K562 (cell line): ENCODE measurements at regions not wholly inside any gene's neighbourhood (a gene's known extent, or its start where the extent isn't known, plus 50 kb on each side); places are given as distances from the start of the nearest gene placed in this dataset.

Experiments
- ATAC-seq: fragments of 200-7000 bp; cut with Tn5 transposase; 3 replicates; pipeline ENCODE4 v1.9.1; 2020; ENCODE audit warnings: moderate library complexity
- BruUV-seq: library from RNA; stranded (reverse); fragments of 400-500 nt; replicated peaks from 2 replicates; lab custom pipeline; 2021; lab: Mats Ljungman, UMichigan
- CTCF ChIA-PET: fragments of 300-600 bp; formaldehyde crosslinking; extraction: SDS; loops from one replicate; lab custom pipeline; 2021; ENCODE audit warnings: low intra/inter-chr PET ratio; lab: Yijun Ruan, JAX
- POLR2A ChIA-PET: fragments of 300-600, 350-650 bp; sonication (Branson Sonifier 250); formaldehyde crosslinking; extraction: SDS; loops from one replicate; lab custom pipeline; 2021; ENCODE audit warnings: antibody characterized with exemption, inconsistent platforms; lab: Yijun Ruan, JAX
- DNase-seq, 4 experiments: peaks; one replicate each; pipeline versions ENCODE4 v3.0.0 to v3.0.0-alpha.2; 2011 to 2018; ENCODE audit warnings: low spot score in 3 of 4, mixed read lengths in 3 of 4; ENCODE audit errors: extremely low read depth in 1 of 4
- FAIRE-seq: peaks from 2 replicates; lab custom pipeline; 2011; peaks lifted over from hg19 to GRCh38; lab: Jason Lieb, UNC
- H2AFZ ChIP-seq: 2 replicates; pipeline ENCODE4 v1.6.0; 2011; ENCODE audit warnings: low read depth, low read length, control low read depth, inconsistent platforms
- H3K27ac ChIP-seq: fragments of 200-600 bp; 3 replicates; pipeline ENCODE4 v1.8.0; 2011; ENCODE audit warnings: low read depth, mild to moderate bottlenecking, control low read depth, inconsistent platforms, low read length, moderate library complexity, mixed read lengths; ENCODE audit errors: extremely low read depth
- H3K27me3 ChIP-seq, 2 experiments: fragments of 300-600 bp in 1 of 2; 2 replicates in 1 of 2; 3 replicates in 1 of 2; pipeline versions ENCODE4 v1.6.0 to v1.8.0; 2011; ENCODE audit warnings: inconsistent platforms in 2 of 2, low read length in 2 of 2, mild to moderate bottlenecking in 1 of 2, mixed read lengths in 1 of 2, moderate library complexity in 1 of 2; ENCODE audit not compliant: control insufficient read depth in 2 of 2, insufficient read depth in 2 of 2
- H3K36me3 ChIP-seq: fragments of 300-600 bp; 3 replicates; pipeline ENCODE4 v1.8.0; 2011; ENCODE audit warnings: mild to moderate bottlenecking, low read length, inconsistent platforms; ENCODE audit not compliant: control insufficient read depth, insufficient read depth
- H3K4me1 ChIP-seq, 2 experiments: fragments of 200-600 bp in 1 of 2; replicated peaks in 1 of 2; 2 replicates in 1 of 2; 3 replicates in 1 of 2; pipeline versions ENCODE4 v1.5.1 to v1.8.0; 2011; ENCODE audit warnings: inconsistent platforms in 2 of 2, low read length in 2 of 2, mild to moderate bottlenecking in 1 of 2, mixed read lengths in 1 of 2, moderate library complexity in 1 of 2; ENCODE audit not compliant: control insufficient read depth in 2 of 2, insufficient read depth in 2 of 2
- H3K4me2 ChIP-seq: 2 replicates; pipeline ENCODE4 v1.6.1; 2011; ENCODE audit warnings: low read length, control low read depth, inconsistent platforms, mixed read lengths; ENCODE audit not compliant: insufficient read depth
- H3K4me3 ChIP-seq: fragments of 200-600 bp; sonication (generic), shearing (Covaris generic); 2 replicates; pipeline ENCODE4 v1.5.1; 2016; ENCODE audit warnings: control low read depth, inconsistent platforms
- H3K79me2 ChIP-seq: fragments of 200-600 bp; 3 replicates; pipeline ENCODE4 v1.8.0; 2011; ENCODE audit warnings: low read length, inconsistent platforms; ENCODE audit not compliant: control insufficient read depth, insufficient read depth
- H3K9ac ChIP-seq, 2 experiments: 2 replicates each; pipeline versions ENCODE4 v1.6.0 to v1.6.1; 2011; ENCODE audit warnings: low read depth in 2 of 2, low read length in 2 of 2, control low read depth in 1 of 2, inconsistent platforms in 1 of 2, mild to moderate bottlenecking in 1 of 2, mixed read lengths in 1 of 2; ENCODE audit not compliant: insufficient read depth in 1 of 2
- H3K9me1 ChIP-seq: one replicate; pipeline ENCODE4 v1.6.0; 2011; ENCODE audit warnings: inconsistent platforms, mild to moderate bottlenecking, low read length, moderate library complexity; ENCODE audit not compliant: control insufficient read depth, insufficient read depth
- H3K9me3 ChIP-seq: replicated peaks from 2 replicates; pipeline ENCODE4 v1.5.1; 2011; ENCODE audit warnings: low read depth, low read length, inconsistent platforms; ENCODE audit not compliant: control insufficient read depth, insufficient read depth
- H4K20me1 ChIP-seq: replicated peaks from 2 replicates; pipeline ENCODE4 v1.6.1; 2011; ENCODE audit warnings: low read length, inconsistent platforms, mixed read lengths; ENCODE audit not compliant: control insufficient read depth, insufficient read depth
- C11orf30 ChIP-seq: fragments of 450-650 bp; IDR thresholded peaks from 2 replicates; pipeline ENCODE4 v1.6.1; 2016; ENCODE audit warnings: low read depth, mild to moderate bottlenecking
- MAFF ChIP-seq: IDR thresholded peaks from 2 replicates; pipeline ENCODE4 v1.6.1; 2012; ENCODE audit warnings: low read length, improper control_type of control experiment
- MAFG ChIP-seq: fragments of 450-650 bp; conservative IDR thresholded peaks from 2 replicates; pipeline ENCODE4 v1.6.1; 2016; ENCODE audit warnings: missing genetic modification characterization, missing compliant biosample characterization
- MAFK ChIP-seq: IDR thresholded peaks from 2 replicates; pipeline ENCODE4 v1.6.1; 2011; ENCODE audit warnings: low read length, improper control_type of control experiment
- MAZ ChIP-seq, 2 experiments: fragments of 450-650 bp in 1 of 2; sonication (generic) in 1 of 2; formaldehyde crosslinking; IDR thresholded peaks in 1 of 2; conservative IDR thresholded peaks in 1 of 2; 2 replicates each; pipeline versions ENCODE4 v1.4.0 to v1.5.0; 2020; ENCODE audit warnings: mild to moderate bottlenecking in 1 of 2, missing genetic modification reagents in 1 of 2
- PCBP1 ChIP-seq: fragments of 200-400 bp; formaldehyde crosslinking; IDR thresholded peaks from 2 replicates; pipeline ENCODE4 v1.6.1; 2018; ENCODE audit warnings: mild to moderate bottlenecking, low read depth, low read length; ENCODE audit not compliant: poor library complexity, severe bottlenecking
- POLR2A ChIP-seq: fragments of 450-650 bp; conservative IDR thresholded peaks from 2 replicates; pipeline ENCODE4 v1.6.1; 2016
- POLR3A ChIP-seq: IDR thresholded peaks from 2 replicates; pipeline ENCODE4 v1.6.1; 2011; ENCODE audit warnings: borderline replicate concordance, mild to moderate bottlenecking, moderate library complexity; ENCODE audit not compliant: insufficient read length, insufficient read depth; ENCODE audit errors: extremely low read depth
- SRSF9 ChIP-seq: fragments of 200-400 bp; formaldehyde crosslinking; IDR thresholded peaks from 2 replicates; pipeline ENCODE4 v1.6.1; 2017; ENCODE audit warnings: low read depth, low read length, borderline replicate concordance
- STAT5A ChIP-seq: IDR thresholded peaks from 2 replicates; pipeline ENCODE4 v1.6.1; 2012; ENCODE audit warnings: low read length, inconsistent platforms, borderline replicate concordance
- ZNF316 ChIP-seq: fragments of 450-650 bp; IDR thresholded peaks from 2 replicates; pipeline ENCODE4 v1.6.1; 2016
- ZNF699 ChIP-seq: fragments of 250-450 bp; sonication (Bioruptor Pico); IDR thresholded peaks from 2 replicates; pipeline ENCODE4 v1.8.0; 2021; ENCODE audit warnings: mild to moderate bottlenecking, moderate library complexity; ENCODE audit not compliant: insufficient replicate concordance
- WGBS: fragments of 100-300 bp; shearing (Covaris generic); methylation state at CpG from one replicate; pipeline ENCODE4 v1.1.6; 2016; ENCODE audit warnings: low coverage, mixed read lengths; ENCODE audit not compliant: insufficient coverage; ENCODE audit errors: missing lambda C conversion rate; 5-methylcytosine and 5-hydroxymethylcytosine counted together
- in situ Hi-C: fragments of 300-500 bp; cut with MboI; formaldehyde crosslinking; loops from 4 replicates; pipeline ENCODE4 v1.15.0; 2018; ENCODE audit warnings: inconsistent platforms, mixed read lengths
- intact Hi-C: fragments of 100-400 bp; cut with micrococcal nuclease; formaldehyde crosslinking; loops from 2 replicates; pipeline ENCODE4 v1.14.2; 2022
- TF ChIP-seq, protein P1 (sequence below): fragments of 200-800 bp; sonication (Bioruptor generic); IDR thresholded peaks from 2 replicates; pipeline ENCODE4 v1.6.1; 2016; ENCODE audit warnings: missing genetic modification characterization, missing compliant biosample characterization
- TF ChIP-seq, protein P2 (sequence below), 2 experiments: IDR thresholded peaks; 2 replicates each; pipeline ENCODE4 v1.6.1; 2012; ENCODE audit warnings: improper control_type of control experiment in 2 of 2, low read depth in 2 of 2, low read length in 2 of 2, borderline replicate concordance in 1 of 2

GRCh38 chr6:147769496-147770087, 261.1 kb downstream of the SAMD5 start (continued):
- TF ChIP-seq, protein P1, sequence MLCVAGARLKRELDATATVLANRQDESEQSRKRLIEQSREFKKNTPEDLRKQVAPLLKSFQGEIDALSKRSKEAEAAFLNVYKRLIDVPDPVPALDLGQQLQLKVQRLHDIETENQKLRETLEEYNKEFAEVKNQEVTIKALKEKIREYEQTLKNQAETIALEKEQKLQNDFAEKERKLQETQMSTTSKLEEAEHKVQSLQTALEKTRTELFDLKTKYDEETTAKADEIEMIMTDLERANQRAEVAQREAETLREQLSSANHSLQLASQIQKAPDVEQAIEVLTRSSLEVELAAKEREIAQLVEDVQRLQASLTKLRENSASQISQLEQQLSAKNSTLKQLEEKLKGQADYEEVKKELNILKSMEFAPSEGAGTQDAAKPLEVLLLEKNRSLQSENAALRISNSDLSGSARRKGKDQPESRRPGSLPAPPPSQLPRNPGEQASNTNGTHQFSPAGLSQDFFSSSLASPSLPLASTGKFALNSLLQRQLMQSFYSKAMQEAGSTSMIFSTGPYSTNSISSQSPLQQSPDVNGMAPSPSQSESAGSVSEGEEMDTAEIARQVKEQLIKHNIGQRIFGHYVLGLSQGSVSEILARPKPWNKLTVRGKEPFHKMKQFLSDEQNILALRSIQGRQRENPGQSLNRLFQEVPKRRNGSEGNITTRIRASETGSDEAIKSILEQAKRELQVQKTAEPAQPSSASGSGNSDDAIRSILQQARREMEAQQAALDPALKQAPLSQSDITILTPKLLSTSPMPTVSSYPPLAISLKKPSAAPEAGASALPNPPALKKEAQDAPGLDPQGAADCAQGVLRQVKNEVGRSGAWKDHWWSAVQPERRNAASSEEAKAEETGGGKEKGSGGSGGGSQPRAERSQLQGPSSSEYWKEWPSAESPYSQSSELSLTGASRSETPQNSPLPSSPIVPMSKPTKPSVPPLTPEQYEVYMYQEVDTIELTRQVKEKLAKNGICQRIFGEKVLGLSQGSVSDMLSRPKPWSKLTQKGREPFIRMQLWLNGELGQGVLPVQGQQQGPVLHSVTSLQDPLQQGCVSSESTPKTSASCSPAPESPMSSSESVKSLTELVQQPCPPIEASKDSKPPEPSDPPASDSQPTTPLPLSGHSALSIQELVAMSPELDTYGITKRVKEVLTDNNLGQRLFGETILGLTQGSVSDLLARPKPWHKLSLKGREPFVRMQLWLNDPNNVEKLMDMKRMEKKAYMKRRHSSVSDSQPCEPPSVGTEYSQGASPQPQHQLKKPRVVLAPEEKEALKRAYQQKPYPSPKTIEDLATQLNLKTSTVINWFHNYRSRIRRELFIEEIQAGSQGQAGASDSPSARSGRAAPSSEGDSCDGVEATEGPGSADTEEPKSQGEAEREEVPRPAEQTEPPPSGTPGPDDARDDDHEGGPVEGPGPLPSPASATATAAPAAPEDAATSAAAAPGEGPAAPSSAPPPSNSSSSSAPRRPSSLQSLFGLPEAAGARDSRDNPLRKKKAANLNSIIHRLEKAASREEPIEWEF, result no peak
- no peak for TF ChIP-seq ZNF699
- TF ChIP-seq SRSF9, result no peak
- no peak for TF ChIP-seq PCBP1

DNA sequence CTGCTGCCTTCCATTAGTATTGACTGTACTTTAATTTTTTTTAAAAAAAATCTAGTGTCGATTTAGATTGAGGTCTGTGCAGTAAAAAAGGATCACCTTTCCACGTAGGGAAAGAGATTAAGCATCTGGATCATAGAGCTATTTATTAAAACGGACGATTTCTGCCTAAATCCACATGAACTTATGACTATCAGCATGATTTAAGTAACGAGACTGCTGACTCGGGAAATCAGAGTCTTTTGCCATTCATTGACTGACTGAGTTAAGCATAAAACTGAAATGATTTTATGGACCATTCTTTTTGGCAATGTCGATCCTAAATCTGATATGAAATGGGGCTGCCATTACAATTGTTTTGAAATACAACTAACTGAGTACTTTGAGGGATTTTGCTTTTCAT, 261.7 kb downstream of the SAMD5 start:
- FAIRE-seq (no peak), ATAC-seq (no peak), DNase-seq (no peak)
- POLR2A ChIA-PET, result interaction anchor here (0.7 kb wide), 1 partner anchor 49 kb away, joined by 5 read pairs; no protein-coding TSS in a partner anchor
- no peaks in the 10 kb centered on the region for H3K9me3 ChIP-seq
- no peaks in the 10 kb centered on the region for H3K27me3 ChIP-seq
- no peak overlapping the region for H3K4me3 ChIP-seq
- H3K27ac ChIP-seq, result no peak overlapping the region
- no TSS peak for BruUV-seq
- no peaks in the 10 kb centered on the region for H3K79me2 ChIP-seq
- H2AFZ ChIP-seq, result no peak overlapping the region
- H3K36me3 ChIP-seq, result no peaks in the 10 kb centered on the region
- H3K9me1 ChIP-seq, result no peaks in the 10 kb centered on the region
- H3K4me2 ChIP-seq, result no peak overlapping the region
- in situ Hi-C loops (no loop called here), intact Hi-C loops (no loop called here)
- 51% methylated on average over 7 of the region's 7 CpGs for WGBS
- no peaks in the 10 kb centered on the region for H4K20me1 ChIP-seq
- CTCF ChIA-PET, result no interaction called here
- H3K9ac ChIP-seq, result no peak overlapping the region
- H3K4me1 ChIP-seq, result no peaks in the 10 kb centered on the region
- TF ChIP-seq POLR2A (no peak), STAT5A (no peak), POLR3A (no peak), MAFK (peak; percentile 80), ZNF316 (peak; percentile 80), MAZ (CRISPR knock-in tag; conservative IDR thresholded peaks at IDR 0.05 in 1 of 2, IDR thresholded peaks at IDR 0.05 in 1 of 2) (no peak), C11orf30 (peak; percentile 69), MAFG (tag) (peak; percentile 56), MAFF (peak; percentile 69)
- TF ChIP-seq, protein P2, sequence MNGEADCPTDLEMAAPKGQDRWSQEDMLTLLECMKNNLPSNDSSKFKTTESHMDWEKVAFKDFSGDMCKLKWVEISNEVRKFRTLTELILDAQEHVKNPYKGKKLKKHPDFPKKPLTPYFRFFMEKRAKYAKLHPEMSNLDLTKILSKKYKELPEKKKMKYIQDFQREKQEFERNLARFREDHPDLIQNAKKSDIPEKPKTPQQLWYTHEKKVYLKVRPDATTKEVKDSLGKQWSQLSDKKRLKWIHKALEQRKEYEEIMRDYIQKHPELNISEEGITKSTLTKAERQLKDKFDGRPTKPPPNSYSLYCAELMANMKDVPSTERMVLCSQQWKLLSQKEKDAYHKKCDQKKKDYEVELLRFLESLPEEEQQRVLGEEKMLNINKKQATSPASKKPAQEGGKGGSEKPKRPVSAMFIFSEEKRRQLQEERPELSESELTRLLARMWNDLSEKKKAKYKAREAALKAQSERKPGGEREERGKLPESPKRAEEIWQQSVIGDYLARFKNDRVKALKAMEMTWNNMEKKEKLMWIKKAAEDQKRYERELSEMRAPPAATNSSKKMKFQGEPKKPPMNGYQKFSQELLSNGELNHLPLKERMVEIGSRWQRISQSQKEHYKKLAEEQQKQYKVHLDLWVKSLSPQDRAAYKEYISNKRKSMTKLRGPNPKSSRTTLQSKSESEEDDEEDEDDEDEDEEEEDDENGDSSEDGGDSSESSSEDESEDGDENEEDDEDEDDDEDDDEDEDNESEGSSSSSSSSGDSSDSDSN (IDR thresholded peaks at IDR 0.05; ENCODE audit: borderline replicate concordance in 1 of 2, low read depth in 2 of 2, low read length in 2 of 2), result no peak
